ENCODE measurements at regions not wholly inside any gene's neighbourhood (a gene's known extent, or its start where the extent isn't known, plus 50 kb on each side); places are given as distances from the start of the nearest gene placed in this dataset.

- TF ChIP-seq POLR2A (IDR thresholded peaks at IDR 0.05), result no peak
- no peak for TF ChIP-seq CTCF (IDR thresholded peaks at IDR 0.05)
- TF ChIP-seq EP300 (IDR thresholded peaks at IDR 0.05), result no peak
Measured at GRCh38 chr7:70886547-70886946, 245.4 kb upstream of the GALNT17 start.
